Fibroblast of lung (primary cell): ENCODE measurements at regions not wholly inside any gene's neighbourhood (a gene's known extent, or its start where the extent isn't known, plus 50 kb on each side); places are given as distances from the start of the nearest gene placed in this dataset.

ENCODE experiments used
- DNase-seq, 2 donors: peaks; one replicate each; pipeline versions ENCODE4 v3.0.0 to v3.0.0-alpha.2; 2010; ENCODE audit warnings: low read depth in 2 of 2
- H2AFZ ChIP-seq: 2 replicates; pipeline ENCODE4 v1.5.1; 2012; ENCODE audit warnings: low read length, control low read depth, inconsistent platforms
- H3K27ac ChIP-seq: 2 replicates; pipeline ENCODE4 v1.5.1; 2011; ENCODE audit warnings: low read length, control low read depth; ENCODE audit not compliant: insufficient read depth
- H3K27me3 ChIP-seq: 2 replicates; pipeline ENCODE4 v1.5.1; 2011; ENCODE audit warnings: mild to moderate bottlenecking, low read length; ENCODE audit not compliant: control insufficient read depth, insufficient read depth
- H3K36me3 ChIP-seq: 2 replicates; pipeline ENCODE4 v1.5.1; 2011; ENCODE audit warnings: low read length; ENCODE audit not compliant: control insufficient read depth, insufficient read depth
- H3K4me1 ChIP-seq: 2 replicates; pipeline ENCODE4 v1.5.1; 2011; ENCODE audit warnings: low read length; ENCODE audit not compliant: control insufficient read depth, insufficient read depth; ENCODE audit errors: extremely low read depth
- H3K4me2 ChIP-seq: 2 replicates; pipeline ENCODE4 v1.5.1; 2011; ENCODE audit warnings: low read length, control low read depth; ENCODE audit not compliant: insufficient read depth; ENCODE audit errors: extremely low read depth
- H3K4me3 ChIP-seq, 4 experiments: fragments of 200-600 bp in 1 of 4; sonication (generic) in 1 of 4; replicated peaks in 1 of 4; 2 replicates each; pipeline ENCODE4 v1.5.1; 2011 to 2016; ENCODE audit warnings: low read length in 4 of 4, low read depth in 3 of 4, mild to moderate bottlenecking in 3 of 4, control low read depth in 2 of 4, inconsistent platforms in 1 of 4, mixed read lengths in 1 of 4; ENCODE audit not compliant: insufficient read depth in 1 of 4; ENCODE audit errors: control extremely low read depth in 1 of 4
- H3K79me2 ChIP-seq: 2 replicates; pipeline ENCODE4 v1.5.1; 2012; ENCODE audit warnings: mild to moderate bottlenecking, low read length, inconsistent platforms; ENCODE audit not compliant: control insufficient read depth, insufficient read depth
- H3K9ac ChIP-seq: 2 replicates; pipeline ENCODE4 v1.5.1; 2011; ENCODE audit warnings: mild to moderate bottlenecking, low read length, control low read depth; ENCODE audit not compliant: insufficient read depth
- H3K9me3 ChIP-seq: 2 replicates; pipeline ENCODE4 v1.5.1; 2012; ENCODE audit warnings: low read depth, low read length; ENCODE audit not compliant: control insufficient read depth, insufficient read depth
- H4K20me1 ChIP-seq: 2 replicates; pipeline ENCODE4 v1.5.1; 2011; ENCODE audit warnings: low read length; ENCODE audit not compliant: control insufficient read depth, insufficient read depth; ENCODE audit errors: extremely low read depth
- CTCF ChIP-seq, 2 donors: IDR thresholded peaks in 1 of 2; conservative IDR thresholded peaks in 1 of 2; 1 replicate in 1 of 2; 2 replicates in 1 of 2; pipeline ENCODE4 v1.5.1; 2011 to 2012; ENCODE audit warnings: low read length in 2 of 2, control low read depth in 1 of 2, inconsistent platforms in 1 of 2, low read depth in 1 of 2, mild to moderate bottlenecking in 1 of 2
- EZH2 ChIP-seq: IDR thresholded peaks from 2 replicates; pipeline ENCODE4 v1.5.1; 2012; ENCODE audit warnings: low read length, control low read depth, mild to moderate bottlenecking; ENCODE audit errors: missing control alignments

- Histone ChIP-seq H3K27ac (no peak overlapping the region), H2AFZ (no peak overlapping the region), H3K4me1 (no peaks in the 10 kb centered on the region), H3K36me3 (no peaks in the 10 kb centered on the region), H3K4me2 (no peak overlapping the region), H3K27me3 (no peaks in the 10 kb centered on the region), H4K20me1 (no peaks in the 10 kb centered on the region), H3K4me3 (no peak overlapping the region), H3K79me2 (no peaks in the 10 kb centered on the region), H3K9ac (no peak overlapping the region), H3K9me3 (no peaks in the 10 kb centered on the region)
- no peak for DNase-seq
- TF ChIP-seq CTCF (conservative IDR thresholded peaks at IDR 0.05 in 1 of 2, IDR thresholded peaks at IDR 0.05 in 1 of 2; ENCODE audit: low read depth in 1 of 2, low read length in 2 of 2), result no peak
These were observed 190.0 kb upstream of the SRD5A2 start for GRCh38 chr2:31770741-31771140.

GRCh38 chr2:31765078-31765945, 184.6 kb upstream of the SRD5A2 start:
- Histone ChIP-seq H3K4me1 (no peaks in the 10 kb centered on the region), H3K4me3 (no peak overlapping the region), H3K9me3 (no peaks in the 10 kb centered on the region), H3K4me2 (no peak overlapping the region), H4K20me1 (no peaks in the 10 kb centered on the region), H3K27me3 (no peaks in the 10 kb centered on the region), H2AFZ (no peak overlapping the region), H3K27ac (no peak overlapping the region), H3K9ac (no peak overlapping the region), H3K79me2 (no peaks in the 10 kb centered on the region), H3K36me3 (no peaks in the 10 kb centered on the region)
- no peak for DNase-seq
- TF ChIP-seq EZH2 (no peak), CTCF (conservative IDR thresholded peaks at IDR 0.05 in 1 of 2, IDR thresholded peaks at IDR 0.05 in 1 of 2; ENCODE audit: low read depth in 1 of 2, low read length in 2 of 2) (no peak)

GRCh38 chr2:31764169-31764568, 183.4 kb upstream of the SRD5A2 start:
- H3K9ac ChIP-seq, result no peak overlapping the region
- no peaks in the 10 kb centered on the region for H3K36me3 ChIP-seq
- no peak overlapping the region for H3K4me2 ChIP-seq
- no peak overlapping the region for H2AFZ ChIP-seq
- no peak for DNase-seq
- H3K27ac ChIP-seq, result no peak overlapping the region
- no peak for TF ChIP-seq CTCF (conservative IDR thresholded peaks at IDR 0.05 in 1 of 2, IDR thresholded peaks at IDR 0.05 in 1 of 2; ENCODE audit: low read depth in 1 of 2, low read length in 2 of 2)
- TF ChIP-seq EZH2, result no peak
- no peaks in the 10 kb centered on the region for H3K4me1 ChIP-seq
- no peaks in the 10 kb centered on the region for H3K79me2 ChIP-seq
- no peaks in the 10 kb centered on the region for H3K9me3 ChIP-seq
- no peak overlapping the region for H3K4me3 ChIP-seq
- H4K20me1 ChIP-seq, result no peaks in the 10 kb centered on the region
- H3K27me3 ChIP-seq, result no peaks in the 10 kb centered on the region
